Dermis blood vessel endothelial cell (primary cell): ENCODE measurements at regions not wholly inside any gene's neighbourhood (a gene's known extent, or its start where the extent isn't known, plus 50 kb on each side); places are given as distances from the start of the nearest gene placed in this dataset.
"Not testable (repeated sequence)": the region's sequence is repeated elsewhere in the genome, so short reads cannot be mapped to it uniquely, and the experiment has no call there.

Experiments
- DNase-seq: peaks from one replicate; pipeline ENCODE4 v3.0.0; 2010

DNA sequence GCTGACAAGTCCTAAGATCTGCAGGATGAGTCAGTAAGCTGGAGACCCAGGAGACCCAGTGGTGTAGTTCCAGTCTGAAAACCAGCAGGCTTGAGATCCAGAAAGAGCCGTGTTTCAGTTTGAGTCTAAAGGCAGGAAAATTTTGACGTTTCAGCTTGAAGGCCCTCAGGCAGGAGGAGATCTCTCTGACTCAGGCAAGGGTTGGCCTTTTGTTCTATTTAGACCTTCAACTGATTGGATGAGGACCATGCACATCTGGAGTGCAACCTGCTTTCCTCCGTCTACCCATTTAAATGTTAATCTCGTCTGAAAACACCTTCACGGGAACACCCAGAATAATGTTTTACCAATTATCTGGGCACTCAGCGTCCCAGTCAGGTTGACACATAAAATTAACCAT lies 69.5 kb downstream of the NPIPA7 start:
- not testable (repeated sequence) for DNase-seq

DNA sequence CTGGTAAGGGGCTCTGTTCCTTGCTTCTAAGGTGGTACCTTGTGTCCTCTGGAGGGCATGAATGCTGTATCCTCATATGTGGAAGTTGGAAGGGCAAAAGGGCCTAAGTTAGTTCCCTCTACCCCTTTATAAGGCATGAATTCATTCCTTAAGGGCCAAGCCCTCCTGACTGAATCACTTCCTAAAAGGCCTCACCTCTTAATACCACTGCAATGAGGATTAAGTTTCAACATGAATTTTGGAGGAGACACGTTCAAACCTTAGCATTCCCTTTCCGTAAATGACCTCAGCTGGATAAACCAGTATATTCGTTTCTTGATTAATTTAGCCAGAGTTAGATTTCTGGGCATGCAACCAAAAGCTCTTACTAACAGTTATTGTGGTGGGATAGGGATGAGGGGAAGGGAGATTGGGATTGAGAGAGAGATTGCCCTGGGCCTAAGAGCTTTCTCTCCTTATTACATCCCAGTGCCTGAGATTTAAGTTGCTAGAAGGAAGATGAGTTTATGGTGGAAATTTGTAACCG lies 70.8 kb downstream of the NPIPA7 start:
- DNase-seq, result not testable (repeated sequence)

DNA sequence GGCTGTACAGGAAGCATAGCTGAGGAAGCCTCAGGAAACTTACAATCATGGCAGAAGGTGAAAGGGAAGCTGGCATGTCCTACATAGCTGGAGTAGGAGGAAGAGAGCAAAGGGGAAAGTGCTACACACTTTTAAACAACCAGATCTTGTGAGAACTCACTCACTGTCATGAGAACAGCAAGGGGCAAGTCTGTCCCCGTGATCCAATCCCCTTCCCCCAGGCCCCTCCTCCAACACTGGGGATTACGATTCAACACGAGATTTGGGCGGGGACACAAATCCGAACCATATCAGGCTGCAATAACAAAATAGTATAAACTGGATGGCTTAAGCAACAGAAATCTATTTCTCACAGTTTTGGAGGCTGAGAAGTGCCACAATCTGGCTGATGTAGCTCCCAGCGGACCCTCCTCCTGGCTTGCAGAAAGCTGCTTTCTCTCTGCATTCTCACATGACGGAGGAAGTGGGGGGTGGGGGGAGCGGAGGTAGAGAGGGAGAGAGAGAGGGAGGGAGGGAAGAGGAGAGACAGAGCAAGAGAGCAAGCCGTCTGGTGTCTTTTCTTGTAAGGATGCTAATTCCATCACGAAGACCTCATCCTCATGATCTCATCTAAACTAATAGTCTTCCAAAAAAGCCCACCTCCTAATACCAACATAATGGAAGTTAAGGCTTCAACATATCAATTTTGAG lies 72.9 kb downstream of the NPIPA7 start:
- not testable (repeated sequence) for DNase-seq

DNA sequence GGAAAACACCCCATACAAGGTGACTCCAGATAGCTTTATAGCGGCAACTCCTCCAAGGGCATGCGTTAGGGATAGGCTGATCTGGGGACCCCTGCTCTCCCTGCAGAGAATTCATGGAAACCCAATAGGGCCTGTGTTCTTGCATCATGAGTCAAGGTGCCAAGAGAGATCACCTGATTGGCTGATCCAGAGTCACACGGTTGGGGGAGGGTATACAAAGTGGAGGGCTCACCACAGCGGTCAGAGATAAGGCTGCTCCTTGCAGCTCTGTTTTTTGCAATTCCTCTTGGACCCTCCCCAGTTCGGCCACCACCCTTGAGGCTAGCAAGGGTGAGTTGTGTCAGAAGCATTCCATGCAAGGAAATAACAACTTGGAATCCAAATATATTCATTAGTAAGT lies 79.6 kb downstream of the NPIPA7 start:
- DNase-seq, result not testable (repeated sequence)

DNA sequence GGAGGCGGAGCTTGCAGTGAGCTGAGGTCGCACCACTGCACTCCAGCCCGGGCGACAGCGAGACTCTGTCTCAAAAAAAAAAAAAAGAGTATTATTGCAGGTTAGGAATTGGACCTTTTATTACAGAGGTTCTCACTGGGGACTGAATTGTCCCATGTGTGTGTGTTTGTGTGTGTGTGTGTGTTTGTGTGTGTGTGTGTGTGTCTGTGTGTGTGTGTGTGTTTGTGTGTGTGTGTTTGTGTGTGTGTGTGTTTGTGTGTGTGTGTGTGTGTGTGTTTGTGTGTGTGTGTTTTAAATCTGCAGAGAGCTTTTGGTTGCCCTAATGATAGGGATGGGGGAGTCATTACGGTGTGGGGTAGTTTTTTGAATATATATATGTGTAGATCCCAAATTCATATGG lies 84.9 kb downstream of the NPIPA7 start:
- not testable (repeated sequence) for DNase-seq

DNA sequence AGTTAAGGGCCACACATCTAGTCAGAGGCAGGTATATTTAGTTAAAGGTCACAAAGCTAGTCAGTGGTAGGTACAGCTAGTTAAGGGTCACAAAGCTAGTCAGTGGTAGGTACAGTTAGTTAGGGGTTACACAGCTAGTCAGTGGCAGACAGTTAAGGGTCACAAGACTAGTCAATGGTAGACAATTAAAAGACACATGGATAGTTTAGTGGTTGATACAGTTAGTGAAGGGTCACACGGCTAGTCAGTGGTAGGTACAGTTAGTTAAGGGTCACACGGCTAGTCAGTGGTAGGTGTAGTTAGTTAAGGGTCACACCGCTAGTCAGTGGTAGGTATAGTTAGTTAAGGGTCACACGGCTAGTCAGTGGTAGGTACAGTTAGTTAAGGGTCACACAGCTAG lies 110.0 kb downstream of the NPIPA7 start:
- not testable (repeated sequence) for DNase-seq

DNA sequence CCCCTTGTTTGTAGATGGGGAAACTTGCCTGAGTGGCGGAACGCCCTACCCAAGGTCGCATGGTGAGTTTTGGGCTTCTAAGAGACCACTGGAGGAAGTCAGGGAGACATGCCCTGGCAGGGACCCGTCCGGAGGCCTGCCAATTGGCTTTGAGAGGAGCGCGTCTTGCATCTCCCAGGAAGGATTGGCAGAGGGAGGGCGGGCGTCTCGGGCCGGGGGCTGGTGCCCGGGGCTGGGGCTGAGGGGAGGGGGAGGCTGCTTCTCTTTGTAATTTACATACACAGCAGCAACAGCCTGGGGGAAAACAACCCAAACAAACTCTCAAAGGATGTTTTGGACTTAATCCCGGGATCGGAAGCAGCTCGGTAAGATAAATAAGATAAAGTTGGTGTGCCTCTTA lies 110.5 kb downstream of the NPIPA7 start:
- DNase-seq, result not testable (repeated sequence)

DNA sequence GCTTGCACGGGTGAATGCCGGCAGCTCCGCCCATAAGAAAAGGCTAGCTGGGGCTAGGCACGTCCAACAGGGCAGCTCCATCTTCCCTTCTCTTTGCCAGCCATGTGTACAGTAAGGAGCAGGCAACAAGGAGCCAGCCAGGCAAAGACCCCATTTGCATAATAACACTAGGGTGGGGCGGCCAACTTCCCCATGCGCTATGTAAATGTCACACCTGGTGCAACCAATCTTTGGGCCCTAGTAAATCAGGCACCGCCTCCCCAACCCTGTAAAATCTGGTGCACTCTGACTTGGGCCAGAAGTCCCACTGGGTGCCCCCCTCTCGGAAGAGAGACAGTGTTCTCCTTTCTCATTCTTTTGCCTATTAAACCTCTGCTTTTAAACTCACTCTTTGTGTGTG lies 115.2 kb downstream of the NPIPA7 start:
- not testable (repeated sequence) for DNase-seq

DNA sequence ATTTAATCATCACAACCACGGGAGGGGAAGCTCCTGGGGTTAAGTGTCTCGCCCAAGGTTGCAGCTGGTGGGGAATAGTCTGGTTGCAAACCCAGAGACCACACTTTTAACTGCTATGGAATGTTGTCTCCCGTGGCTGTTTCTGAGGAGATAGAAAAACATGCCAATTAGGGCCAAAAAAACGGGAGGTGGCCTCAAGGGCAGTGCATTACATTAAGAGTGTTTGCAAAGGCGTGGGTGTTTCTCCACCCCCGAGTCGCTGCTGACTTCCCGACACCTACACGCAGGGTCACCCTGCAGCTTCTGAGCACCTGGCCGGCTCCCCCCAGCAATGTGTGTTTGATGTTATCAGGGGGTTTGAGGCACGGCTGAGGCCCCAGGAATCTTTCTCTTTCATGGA lies 116.1 kb downstream of the NPIPA7 start:
- DNase-seq, result not testable (repeated sequence)

DNA sequence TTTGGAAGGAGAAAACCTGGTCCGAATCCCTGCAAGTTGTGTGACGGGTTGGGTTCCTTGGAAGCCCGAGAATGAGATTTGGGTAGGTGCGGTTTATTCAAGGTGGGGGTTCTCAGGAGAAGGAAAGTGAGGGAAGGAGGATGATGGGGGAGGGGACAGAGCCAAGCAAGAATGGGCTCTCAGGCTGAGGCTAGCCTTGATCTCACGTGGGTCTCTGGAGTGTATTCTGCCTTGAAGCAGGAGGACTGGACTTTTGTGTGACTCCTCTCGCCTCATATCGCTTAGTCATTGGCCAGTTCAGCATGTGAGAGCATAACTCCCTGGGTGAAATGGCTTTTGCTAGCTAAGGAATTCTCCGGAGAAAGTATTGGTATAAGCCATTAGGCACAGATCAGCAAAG lies 120.9 kb downstream of the NPIPA7 start:
- DNase-seq, result not testable (repeated sequence)

DNA sequence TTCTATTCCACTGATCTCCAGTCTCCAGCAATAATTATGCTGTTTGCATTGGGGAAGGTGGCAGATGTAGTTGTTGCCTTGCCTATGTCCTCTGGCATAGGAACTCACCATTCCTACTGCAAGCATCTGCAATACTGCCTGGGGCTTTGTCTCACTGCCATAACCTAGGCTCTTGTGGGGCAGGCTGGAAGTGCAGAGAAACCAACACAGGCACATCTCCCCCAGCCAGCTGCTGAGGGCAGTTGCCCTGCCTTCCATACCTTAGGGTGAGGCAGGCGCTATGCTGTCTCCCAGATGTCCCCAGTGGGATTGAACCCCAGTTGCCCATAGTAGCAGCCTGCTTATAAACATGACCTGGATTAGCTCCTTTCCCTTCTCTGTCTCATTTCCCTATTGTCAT lies 128.1 kb downstream of the NPIPA7 start:
- DNase-seq, result not testable (repeated sequence)

DNA sequence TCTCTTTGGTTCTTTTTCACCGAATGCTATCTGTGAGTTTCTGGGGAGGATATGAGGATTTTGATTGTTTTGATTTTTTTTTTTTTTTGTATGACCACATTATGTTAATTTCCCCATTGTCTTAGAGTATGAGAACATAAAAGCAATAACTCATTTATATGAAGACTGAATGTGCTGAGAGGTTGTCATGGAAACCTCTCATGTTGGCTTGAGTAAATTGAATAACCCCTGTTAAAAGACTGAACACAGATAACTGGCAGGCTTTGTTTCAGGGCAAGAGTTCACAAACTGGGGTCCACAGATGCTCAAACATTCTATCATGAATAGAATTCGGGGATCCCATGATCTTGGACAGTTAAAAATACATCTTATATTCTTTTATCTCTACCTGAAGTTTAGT lies 129.4 kb downstream of the NPIPA7 start:
- DNase-seq, result not testable (repeated sequence)

DNA sequence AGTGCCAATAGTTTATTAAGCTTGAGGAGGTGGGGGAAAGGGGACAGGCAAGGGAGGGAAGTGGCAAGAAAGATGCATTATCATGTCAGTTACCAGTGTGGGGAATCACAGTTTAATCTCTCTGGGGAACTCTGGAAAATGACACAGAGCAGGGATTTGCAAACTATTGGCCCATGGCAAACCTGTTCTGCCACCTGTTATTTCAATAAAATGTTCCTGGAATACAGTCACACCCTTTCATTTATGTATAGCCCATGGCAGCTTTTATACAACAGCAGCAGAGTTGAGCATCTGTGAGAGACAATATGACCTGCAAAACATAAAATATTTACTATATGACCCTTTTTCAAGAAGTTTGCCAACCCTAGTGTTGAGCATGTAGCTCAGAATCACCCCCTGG lies 140.5 kb downstream of the NPIPA7 start:
- DNase-seq, result not testable (repeated sequence)

DNA sequence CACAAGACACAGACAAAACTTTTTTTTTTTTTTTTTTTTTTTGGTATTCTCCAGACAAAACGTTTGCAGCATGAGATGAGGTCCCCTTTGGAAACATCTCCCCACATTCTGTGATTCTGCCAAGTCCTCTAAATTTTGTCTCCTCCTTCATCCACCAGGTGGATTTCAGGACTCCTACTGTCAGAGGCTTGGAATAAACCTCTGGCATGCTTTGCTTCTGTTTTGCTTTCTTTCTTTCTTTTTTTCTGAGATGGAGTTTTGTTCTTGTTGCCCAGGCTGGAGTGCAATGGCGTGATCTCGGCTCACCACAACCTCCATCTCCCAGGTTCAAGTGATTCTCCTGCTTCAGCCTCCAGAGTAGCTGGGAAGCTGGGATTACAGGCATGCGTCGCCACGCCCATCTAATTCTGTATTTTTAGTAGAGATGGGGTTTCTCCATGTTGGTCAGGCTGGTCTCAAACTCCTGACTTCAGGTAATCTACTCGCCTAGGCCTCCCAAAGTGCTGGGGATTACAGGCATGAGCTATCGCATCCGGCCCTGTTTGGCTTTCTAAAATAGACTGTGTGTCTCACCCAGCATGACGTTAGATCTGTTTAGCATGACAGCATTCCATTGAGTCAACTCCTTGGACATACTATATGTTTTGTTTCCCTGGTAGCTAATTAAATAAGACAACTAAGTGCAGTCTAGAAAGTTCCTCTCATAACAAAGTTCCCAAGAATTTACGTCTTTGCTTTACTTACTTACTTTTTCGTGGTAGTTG lies 142.5 kb downstream of the NPIPA7 start:
- not testable (repeated sequence) for DNase-seq

DNA sequence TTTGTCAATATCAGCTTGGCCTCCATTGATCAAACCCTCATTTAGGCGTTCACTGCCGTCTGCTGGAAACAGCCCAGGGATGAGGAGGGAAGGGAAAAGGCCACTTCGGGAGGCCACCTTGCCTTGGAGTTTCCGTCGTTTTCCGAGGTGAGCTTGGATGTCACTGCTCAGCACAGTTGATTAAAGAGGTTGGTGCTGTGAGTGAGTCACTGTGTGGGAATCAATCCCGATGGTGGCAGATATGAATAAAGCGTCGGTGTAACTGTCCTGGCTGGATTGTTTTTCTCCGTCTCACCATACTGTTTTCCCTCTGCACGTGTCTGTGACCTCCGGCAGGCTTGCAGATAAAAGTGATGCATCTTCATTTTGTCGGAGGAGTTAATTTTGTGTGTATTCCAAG lies 148.1 kb downstream of the NPIPA7 start:
- DNase-seq, result not testable (repeated sequence)

DNA sequence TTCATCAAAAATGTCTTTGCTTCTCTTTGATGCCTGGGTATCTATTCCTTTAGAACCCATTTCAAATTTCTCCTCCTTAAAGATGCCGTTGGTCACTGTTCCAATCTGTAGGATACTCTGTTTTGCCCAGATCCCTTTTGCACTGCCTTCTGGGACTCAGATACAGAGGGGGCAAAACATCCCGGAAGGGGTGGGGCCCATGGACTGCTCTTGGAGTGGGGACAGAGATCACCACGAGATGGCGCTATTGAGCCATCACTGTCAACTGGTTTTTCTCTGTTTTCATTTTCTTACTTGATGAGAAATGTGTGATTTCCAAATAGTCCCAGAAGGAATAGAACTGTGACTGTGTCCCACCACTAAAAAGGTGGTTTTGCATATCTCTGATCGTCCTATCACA lies 151.8 kb downstream of the NPIPA7 start:
- not testable (repeated sequence) for DNase-seq

DNA sequence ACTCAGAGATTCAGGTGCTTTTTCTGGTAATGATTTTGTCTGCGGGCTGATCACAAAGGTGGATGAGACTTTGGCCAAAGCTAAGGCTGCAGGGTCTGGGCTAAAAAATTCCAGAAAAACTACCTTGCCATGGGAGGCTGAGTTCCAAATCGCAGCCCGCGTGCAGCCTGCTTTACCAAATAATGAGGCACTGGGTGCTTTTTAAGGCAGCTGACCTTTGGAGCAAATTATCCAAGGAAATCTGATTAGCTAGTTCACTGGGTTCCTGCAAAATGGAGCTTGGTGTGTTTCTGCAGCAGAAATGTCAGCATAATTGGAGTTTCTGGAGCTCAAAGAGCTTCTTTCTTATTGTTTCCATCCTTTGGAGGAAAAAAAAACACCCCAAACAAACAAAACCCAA lies 156.6 kb downstream of the NPIPA7 start:
- DNase-seq, result not testable (repeated sequence)

DNA sequence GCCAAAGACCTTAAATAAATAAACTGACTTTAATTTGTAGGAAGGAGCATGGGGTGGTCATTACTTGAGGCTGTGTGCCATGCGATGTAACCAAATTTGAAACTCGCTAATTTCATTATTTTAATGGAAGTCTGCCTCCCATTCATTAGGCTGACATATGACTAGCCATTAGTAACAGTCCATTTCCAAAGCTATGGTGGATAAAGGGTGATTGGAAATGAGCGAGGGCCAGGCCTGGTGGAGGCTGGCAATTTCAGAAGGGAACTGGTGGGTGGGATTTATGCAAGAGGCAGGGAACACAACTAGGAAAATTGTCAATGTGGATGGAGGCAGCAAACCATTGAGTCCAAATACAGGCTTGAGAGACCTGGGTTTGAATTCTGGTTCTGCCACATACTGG lies 157.2 kb downstream of the NPIPA7 start:
- not testable (repeated sequence) for DNase-seq

DNA sequence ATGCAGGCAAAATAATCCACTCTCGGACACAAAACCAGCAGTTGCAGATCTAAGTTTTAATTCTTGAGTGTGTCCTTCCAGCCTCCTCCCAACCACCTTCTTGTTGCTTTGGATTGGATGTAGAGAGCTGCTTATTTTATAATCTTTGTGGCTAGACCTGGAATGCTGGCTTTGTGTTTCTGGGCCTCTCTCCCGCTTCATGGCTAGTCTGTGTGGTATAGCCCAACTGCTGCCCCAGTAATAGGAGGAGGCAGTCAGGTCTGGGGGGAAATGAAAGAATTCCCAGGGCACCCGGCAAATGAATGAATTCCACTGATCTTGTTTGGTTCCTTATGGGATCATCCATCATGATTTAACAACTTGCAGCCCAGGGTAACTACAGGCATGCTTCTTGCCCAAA lies 170.8 kb downstream of the NPIPA7 start:
- not testable (repeated sequence) for DNase-seq

DNA sequence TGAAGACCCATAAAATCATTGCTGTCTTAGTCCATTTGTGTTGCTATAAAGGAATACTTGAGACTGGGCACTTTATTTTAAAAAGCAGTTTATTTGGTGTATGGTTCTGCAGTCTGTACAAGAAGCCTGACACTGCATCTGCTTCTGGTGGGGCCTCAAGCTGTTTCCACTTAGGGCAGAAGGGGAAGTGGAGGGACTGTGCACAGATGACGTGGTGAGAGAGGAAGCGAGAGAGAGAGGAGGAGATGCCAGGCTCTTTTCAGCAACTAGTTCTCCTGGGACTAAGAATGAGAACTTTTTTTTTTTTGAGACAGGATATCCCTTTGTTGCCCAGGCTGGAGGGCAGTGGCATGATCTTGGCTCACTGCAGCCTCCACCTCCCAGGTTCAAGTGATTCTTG lies 171.9 kb downstream of the NPIPA7 start:
- DNase-seq, result not testable (repeated sequence)

DNA sequence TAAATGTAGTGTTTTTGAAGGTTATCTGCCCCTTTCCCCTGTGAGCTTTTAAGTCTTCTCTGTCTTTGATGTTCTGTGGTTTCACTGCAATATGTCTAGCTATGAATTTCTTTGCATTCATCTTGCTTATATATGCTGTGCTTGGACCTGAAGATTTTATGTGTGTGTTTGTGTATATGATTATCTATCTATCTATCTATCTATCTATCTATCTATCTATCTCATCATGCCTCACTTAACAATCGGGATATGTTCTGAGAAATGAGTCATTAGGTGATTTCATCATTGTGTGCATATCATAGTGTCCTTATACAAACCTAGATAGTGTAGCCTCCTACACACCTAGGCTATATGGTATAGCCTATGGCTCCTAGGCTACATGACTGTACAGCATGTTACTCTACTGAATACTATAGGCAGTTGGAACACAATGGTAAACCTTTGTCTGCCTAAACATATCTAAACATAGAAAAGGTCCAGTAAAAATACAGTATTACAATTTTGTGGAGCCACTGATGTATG lies 173.9 kb downstream of the NPIPA7 start:
- DNase-seq, result not testable (repeated sequence)

DNA sequence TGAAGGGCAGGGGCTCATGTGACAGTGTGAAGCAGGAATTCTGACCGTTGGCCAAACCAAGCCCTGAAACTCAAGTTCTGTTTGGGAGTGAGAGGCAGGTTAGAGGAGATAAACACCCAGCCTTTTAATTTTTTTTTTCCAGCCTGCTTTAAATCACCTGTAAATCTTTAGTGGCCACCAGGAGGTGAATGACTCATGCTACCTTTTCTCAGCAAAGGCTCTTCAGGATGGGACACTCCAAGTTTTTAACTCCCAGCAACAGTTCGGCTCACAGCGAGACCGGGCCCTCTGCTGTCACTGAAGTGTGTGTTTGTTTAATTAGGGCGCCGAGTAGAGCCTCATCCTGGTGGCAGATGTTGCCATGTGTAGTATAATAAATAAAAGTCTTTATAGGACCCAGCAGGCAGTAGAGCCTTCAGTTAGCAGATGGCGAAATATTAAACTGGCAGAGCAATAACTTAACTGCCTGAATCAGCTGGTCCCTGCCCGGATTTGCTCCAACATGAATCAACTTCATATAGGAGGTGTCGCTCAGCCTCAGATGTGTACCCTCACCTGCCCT lies 180.3 kb downstream of the NPIPA7 start:
- not testable (repeated sequence) for DNase-seq

DNA sequence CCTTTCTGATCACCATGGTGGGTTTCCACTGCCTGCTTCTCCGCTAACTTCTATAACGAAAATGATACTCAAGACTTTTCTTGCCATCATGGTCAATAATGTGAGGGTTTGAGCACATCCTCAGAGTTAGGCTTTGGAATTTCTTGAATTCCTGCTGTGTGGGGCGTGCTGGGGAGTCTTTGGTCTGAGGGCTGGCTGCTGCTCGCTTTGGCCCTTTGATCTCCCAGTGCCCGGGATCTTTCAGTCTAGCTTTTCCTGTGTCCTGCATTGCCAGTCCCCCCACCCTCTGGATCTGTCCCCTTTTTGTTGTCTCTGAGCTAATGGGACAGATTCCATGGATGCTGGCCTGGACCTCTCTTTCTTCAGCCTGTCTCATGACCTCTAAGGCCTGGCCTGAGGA lies 182.6 kb downstream of the NPIPA7 start:
- not testable (repeated sequence) for DNase-seq
